Neural cell (in vitro differentiated cells): ENCODE measurements at regions not wholly inside any gene's neighbourhood (a gene's known extent, or its start where the extent isn't known, plus 50 kb on each side); places are given as distances from the start of the nearest gene placed in this dataset.

Experiments
- H2AFZ ChIP-seq: fragments of 200-600, 300-800 bp; sonication (generic), shearing (Covaris generic); 2 replicates; pipeline ENCODE4 v1.6.0; 2014; ENCODE audit warnings: low read depth, mild to moderate bottlenecking, antibody characterized with exemption, low read length, moderate library complexity
- H3F3A ChIP-seq: fragments of 200-600 bp; shearing (Covaris generic); 2 replicates; pipeline ENCODE4 v1.6.1; 2016; ENCODE audit warnings: mild to moderate bottlenecking, moderate library complexity, mixed read lengths, antibody characterized with exemption, low read length; ENCODE audit not compliant: insufficient read depth, poor library complexity, severe bottlenecking
- H3K27ac ChIP-seq: fragments of 200-600, 300-800 bp; sonication (generic), shearing (Covaris generic); 2 replicates; pipeline ENCODE4 v1.5.1; 2014; ENCODE audit warnings: mild to moderate bottlenecking, low read length, moderate library complexity
- H3K27me3 ChIP-seq: fragments of 300-800, 200-600 bp; sonication (generic), shearing (Covaris generic); 2 replicates; pipeline ENCODE4 v1.6.0; 2014; ENCODE audit warnings: mild to moderate bottlenecking, low read depth, low read length, moderate library complexity; ENCODE audit not compliant: insufficient read depth
- H3K36me3 ChIP-seq: fragments of 300-800, 200-600 bp; sonication (generic), shearing (Covaris generic); 2 replicates; pipeline ENCODE4 v1.5.1; 2014; ENCODE audit warnings: mild to moderate bottlenecking, antibody characterized with exemption, low read length, moderate library complexity; ENCODE audit not compliant: insufficient read depth
- H3K4me2 ChIP-seq: fragments of 300-800, 200-600 bp; sonication (generic), shearing (Covaris generic); 2 replicates; pipeline ENCODE4 v1.6.0; 2014; ENCODE audit warnings: mild to moderate bottlenecking, low read length
- H3K4me3 ChIP-seq: fragments of 300-800, 200-600 bp; sonication (generic), shearing (Covaris generic); 2 replicates; pipeline ENCODE4 v1.5.1; 2014; ENCODE audit warnings: mild to moderate bottlenecking, low read length, moderate library complexity
- H3K79me2 ChIP-seq: fragments of 200-600 bp; shearing (Covaris generic); replicated peaks from 2 replicates; pipeline ENCODE4 v1.6.0; 2014; ENCODE audit warnings: mild to moderate bottlenecking, low read length, moderate library complexity; ENCODE audit not compliant: insufficient read depth
- H3K9ac ChIP-seq: fragments of 300-800, 200-600 bp; sonication (generic), shearing (Covaris generic); 2 replicates; pipeline ENCODE4 v1.6.1; 2016; ENCODE audit warnings: mild to moderate bottlenecking, low read length, mixed read lengths
- H3K9me2 ChIP-seq: fragments of 200-600 bp; shearing (Covaris generic); 2 replicates; pipeline ENCODE4 v1.6.1; 2016; ENCODE audit warnings: mild to moderate bottlenecking, low read length, mixed read lengths; ENCODE audit not compliant: insufficient read depth
- H3K9me3 ChIP-seq: fragments of 200-600, 300-800 bp; sonication (generic), shearing (Covaris generic); 2 replicates; pipeline ENCODE4 v1.6.1; 2016; ENCODE audit warnings: mild to moderate bottlenecking, mixed run types, low read length, moderate library complexity, mixed read lengths
- H4K20me1 ChIP-seq: fragments of 200-600 bp; shearing (Covaris generic); 2 replicates; pipeline ENCODE4 v1.6.1; 2016; ENCODE audit warnings: mild to moderate bottlenecking, mixed run types; ENCODE audit not compliant: insufficient read depth
- CTCF ChIP-seq: fragments of 450-650 bp; IDR thresholded peaks from 2 replicates; pipeline ENCODE4 v1.5.1; 2014; ENCODE audit warnings: antibody characterized with exemption, mild to moderate bottlenecking, moderate library complexity; ENCODE audit not compliant: poor library complexity, severe bottlenecking
- EP300 ChIP-seq: fragments of 450-650 bp; conservative IDR thresholded peaks from 2 replicates; pipeline ENCODE4 v1.6.1; 2014; ENCODE audit warnings: antibody characterized with exemption, mild to moderate bottlenecking, moderate library complexity; ENCODE audit not compliant: poor library complexity, severe bottlenecking
- MXI1 ChIP-seq: fragments of 450-650 bp; conservative IDR thresholded peaks from 2 replicates; pipeline ENCODE4 v1.6.1; 2014; ENCODE audit warnings: antibody characterized with exemption, mild to moderate bottlenecking; ENCODE audit not compliant: poor library complexity, severe bottlenecking
- POLR2AphosphoS5 ChIP-seq: IDR thresholded peaks from 2 replicates; pipeline ENCODE4 v1.6.1; 2012
- REST ChIP-seq: IDR thresholded peaks from 2 replicates; pipeline ENCODE4 v1.6.1; 2012; ENCODE audit warnings: borderline replicate concordance
- TAF1 ChIP-seq: IDR thresholded peaks from 2 replicates; pipeline ENCODE4 v1.6.1; 2012; ENCODE audit warnings: low read depth

GRCh38 chr10:111481866-111482265, 405.0 kb downstream of the ADRA2A start:
- H3K27me3 ChIP-seq: no peaks in the 10 kb centered on the region
- peak overlapping the region; percentile 55 for H3K27ac ChIP-seq
- H3K9ac ChIP-seq: no peak overlapping the region
- no peaks in the 10 kb centered on the region for H3F3A ChIP-seq
- no peaks in the 10 kb centered on the region for H4K20me1 ChIP-seq
- H2AFZ ChIP-seq: no peak overlapping the region
- TF ChIP-seq CTCF (no peak), TAF1 (no peak), MXI1 (no peak)
- H3K9me2 ChIP-seq: no peaks in the 10 kb centered on the region
- H3K79me2 ChIP-seq: no peaks in the 10 kb centered on the region
- H3K9me3 ChIP-seq: no peaks in the 10 kb centered on the region
- H3K4me3 ChIP-seq: no peak overlapping the region
- no peaks in the 10 kb centered on the region for H3K36me3 ChIP-seq
- no peak overlapping the region for H3K4me2 ChIP-seq

- no peaks in the 10 kb centered on the region for H3K9me2 ChIP-seq
- no peaks in the 10 kb centered on the region for H4K20me1 ChIP-seq
- no peaks in the 10 kb centered on the region for H3K36me3 ChIP-seq
- H3K9ac ChIP-seq: no peak overlapping the region
- no peak overlapping the region for H3K4me2 ChIP-seq
- H3K4me3 ChIP-seq: peak overlapping the region; percentile 17
- H3F3A ChIP-seq: no peaks in the 10 kb centered on the region
- no peaks in the 10 kb centered on the region for H3K79me2 ChIP-seq
- H3K27me3 ChIP-seq: no peaks in the 10 kb centered on the region
- H3K27ac ChIP-seq: peak overlapping the region; percentile 55
- TF ChIP-seq POLR2AphosphoS5 (peak; percentile 98), CTCF (no peak), EP300 (peak; percentile 95)
- H3K9me3 ChIP-seq: no peaks in the 10 kb centered on the region
- no peak overlapping the region for H2AFZ ChIP-seq
These were observed 405.9 kb downstream of the ADRA2A start for GRCh38 chr10:111482621-111483216.

- Histone ChIP-seq H3F3A (no peaks in the 10 kb centered on the region), H3K9me2 (no peaks in the 10 kb centered on the region), H3K27me3 (no peaks in the 10 kb centered on the region), H3K9me3 (peaks cover 19% of the 10 kb centered on the region), H3K4me3 (no peak overlapping the region), H3K9ac (no peak overlapping the region), H4K20me1 (no peaks in the 10 kb centered on the region), H3K36me3 (no peaks in the 10 kb centered on the region), H3K4me2 (no peak overlapping the region), H3K79me2 (no peaks in the 10 kb centered on the region), H2AFZ (no peak overlapping the region), H3K27ac (no peak overlapping the region)
- peak; percentile 48 for TF ChIP-seq POLR2AphosphoS5
- no peak for TF ChIP-seq REST
These were observed 408.9 kb downstream of the ADRA2A start for GRCh38 chr10:111485767-111486166.
